HFFc6 (cell line): ENCODE measurements at regions not wholly inside any gene's neighbourhood (a gene's known extent, or its start where the extent isn't known, plus 50 kb on each side); places are given as distances from the start of the nearest gene placed in this dataset.

Experiments used
- DNase-seq: peaks from one replicate; pipeline ENCODE4 v3.0.0-alpha.2; 2018
- H3K27ac Mint-ChIP-seq: 2 replicates; pipeline ENCODE4 v1.8.0; 2020; ENCODE audit warnings: mild to moderate bottlenecking, mixed read lengths
- H3K27me3 Mint-ChIP-seq: 2 replicates; pipeline ENCODE4 v1.8.0; 2021; ENCODE audit warnings: mild to moderate bottlenecking, moderate library complexity, mixed read lengths; ENCODE audit not compliant: insufficient read depth
- H3K36me3 Mint-ChIP-seq: 2 replicates; pipeline ENCODE4 v1.8.0; 2021; ENCODE audit warnings: low read depth, mixed read lengths
- H3K4me1 Mint-ChIP-seq: 2 replicates; pipeline ENCODE4 v1.8.0; 2020; ENCODE audit warnings: low read depth, mixed read lengths
- H3K4me3 Mint-ChIP-seq: 2 replicates; pipeline ENCODE4 v1.8.0; 2020; ENCODE audit warnings: mild to moderate bottlenecking, moderate library complexity, mixed read lengths
- H3K9me3 Mint-ChIP-seq: 2 replicates; pipeline ENCODE4 v1.8.0; 2020; ENCODE audit warnings: mild to moderate bottlenecking, mixed read lengths
- TF ChIP-seq, protein P1 (sequence below): fragments of 200-600 bp; sonication (generic); IDR thresholded peaks from 2 replicates; pipeline ENCODE4 v1.5.0; 2021; ENCODE audit warnings: antibody characterized with exemption, mild to moderate bottlenecking

GRCh38 chr2:35783723-35784122 lies 571.9 kb upstream of the CRIM1 start:
- Mint-ChIP-seq H3K27ac (no peak overlapping the region), H3K4me1 (no peaks in the 10 kb centered on the region), H3K4me3 (no peak overlapping the region), H3K36me3 (no peaks in the 10 kb centered on the region), H3K27me3 (no peaks in the 10 kb centered on the region), H3K9me3 (peaks cover 28% of the 10 kb centered on the region)
- TF ChIP-seq, protein P1, sequence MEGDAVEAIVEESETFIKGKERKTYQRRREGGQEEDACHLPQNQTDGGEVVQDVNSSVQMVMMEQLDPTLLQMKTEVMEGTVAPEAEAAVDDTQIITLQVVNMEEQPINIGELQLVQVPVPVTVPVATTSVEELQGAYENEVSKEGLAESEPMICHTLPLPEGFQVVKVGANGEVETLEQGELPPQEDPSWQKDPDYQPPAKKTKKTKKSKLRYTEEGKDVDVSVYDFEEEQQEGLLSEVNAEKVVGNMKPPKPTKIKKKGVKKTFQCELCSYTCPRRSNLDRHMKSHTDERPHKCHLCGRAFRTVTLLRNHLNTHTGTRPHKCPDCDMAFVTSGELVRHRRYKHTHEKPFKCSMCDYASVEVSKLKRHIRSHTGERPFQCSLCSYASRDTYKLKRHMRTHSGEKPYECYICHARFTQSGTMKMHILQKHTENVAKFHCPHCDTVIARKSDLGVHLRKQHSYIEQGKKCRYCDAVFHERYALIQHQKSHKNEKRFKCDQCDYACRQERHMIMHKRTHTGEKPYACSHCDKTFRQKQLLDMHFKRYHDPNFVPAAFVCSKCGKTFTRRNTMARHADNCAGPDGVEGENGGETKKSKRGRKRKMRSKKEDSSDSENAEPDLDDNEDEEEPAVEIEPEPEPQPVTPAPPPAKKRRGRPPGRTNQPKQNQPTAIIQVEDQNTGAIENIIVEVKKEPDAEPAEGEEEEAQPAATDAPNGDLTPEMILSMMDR = no peak
- DNase-seq = no peak

GRCh38 chr2:35741556-35741955 lies 614.0 kb upstream of the CRIM1 start:
- TF ChIP-seq, protein P1 = no peak
- H3K9me3 Mint-ChIP-seq = peaks cover 20% of the 10 kb centered on the region
- H3K27me3 Mint-ChIP-seq = no peaks in the 10 kb centered on the region
- DNase-seq = no peak
- no peak overlapping the region for H3K27ac Mint-ChIP-seq
- no peaks in the 10 kb centered on the region for H3K36me3 Mint-ChIP-seq
- H3K4me1 Mint-ChIP-seq = no peaks in the 10 kb centered on the region
- no peak overlapping the region for H3K4me3 Mint-ChIP-seq

DNA sequence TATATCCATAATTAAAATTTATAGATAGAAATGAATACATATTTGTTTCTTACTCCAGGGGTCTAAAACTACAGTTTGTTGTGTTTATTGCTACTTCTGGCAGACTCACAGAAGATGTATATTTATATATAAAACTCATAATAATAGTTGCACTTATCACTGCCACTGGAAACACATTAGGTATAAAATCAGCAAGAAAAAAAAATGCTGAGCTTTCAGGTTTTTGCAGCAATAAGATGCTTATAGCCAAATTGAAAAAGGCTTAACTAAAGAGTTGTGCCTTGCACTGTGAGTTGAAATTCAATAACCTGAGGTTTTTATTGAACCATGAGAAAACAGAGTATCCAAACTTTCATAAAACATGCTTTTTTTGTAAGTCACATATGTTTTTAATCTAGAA lies 623.9 kb upstream of the CRIM1 start:
- no peaks in the 10 kb centered on the region for H3K4me1 Mint-ChIP-seq
- TF ChIP-seq, protein P1 = no peak
- H3K36me3 Mint-ChIP-seq = no peaks in the 10 kb centered on the region
- peaks cover 29% of the 10 kb centered on the region for H3K9me3 Mint-ChIP-seq
- H3K27me3 Mint-ChIP-seq = no peaks in the 10 kb centered on the region
- no peak overlapping the region for H3K27ac Mint-ChIP-seq
- no peak for DNase-seq
- no peak overlapping the region for H3K4me3 Mint-ChIP-seq

GRCh38 chr2:35714883-35715282 lies 640.7 kb upstream of the CRIM1 start:
- H3K4me1 Mint-ChIP-seq = no peaks in the 10 kb centered on the region
- no peaks in the 10 kb centered on the region for H3K27me3 Mint-ChIP-seq
- peaks cover 29% of the 10 kb centered on the region for H3K9me3 Mint-ChIP-seq
- TF ChIP-seq, protein P1 = no peak
- H3K36me3 Mint-ChIP-seq = no peaks in the 10 kb centered on the region
- no peak for DNase-seq
- no peak overlapping the region for H3K27ac Mint-ChIP-seq
- H3K4me3 Mint-ChIP-seq = no peak overlapping the region

- no peak overlapping the region for H3K27ac Mint-ChIP-seq
These were observed 647.1 kb upstream of the CRIM1 start for GRCh38 chr2:35708411-35708923.

More at GRCh38 chr2:35708411-35708923, 647.1 kb upstream of the CRIM1 start:
- Mint-ChIP-seq H3K9me3 (peaks cover 17% of the 10 kb centered on the region; the same call in 1 of the 2 replicates), H3K27me3 (no peaks in the 10 kb centered on the region), H3K4me1 (no peaks in the 10 kb centered on the region), H3K36me3 (no peaks in the 10 kb centered on the region), H3K4me3 (no peak overlapping the region)
- no peak for DNase-seq
- TF ChIP-seq, protein P1 = no peak
